HG03565 (cell line): ENCODE measurements at regions not wholly inside any gene's neighbourhood (a gene's known extent, or its start where the extent isn't known, plus 50 kb on each side); places are given as distances from the start of the nearest gene placed in this dataset.
"Not testable (repeated sequence)": the region's sequence is repeated elsewhere in the genome, so short reads cannot be mapped to it uniquely, and the experiment has no call there.

Experiments
- ATAC-seq: cut with Tn5 transposase; IDR thresholded peaks from one replicate; pipeline ENCODE4 v1.9.1; 2021; ENCODE audit warnings: mild to moderate bottlenecking, moderate library complexity; ENCODE audit not compliant: unreplicated experiment

DNA sequence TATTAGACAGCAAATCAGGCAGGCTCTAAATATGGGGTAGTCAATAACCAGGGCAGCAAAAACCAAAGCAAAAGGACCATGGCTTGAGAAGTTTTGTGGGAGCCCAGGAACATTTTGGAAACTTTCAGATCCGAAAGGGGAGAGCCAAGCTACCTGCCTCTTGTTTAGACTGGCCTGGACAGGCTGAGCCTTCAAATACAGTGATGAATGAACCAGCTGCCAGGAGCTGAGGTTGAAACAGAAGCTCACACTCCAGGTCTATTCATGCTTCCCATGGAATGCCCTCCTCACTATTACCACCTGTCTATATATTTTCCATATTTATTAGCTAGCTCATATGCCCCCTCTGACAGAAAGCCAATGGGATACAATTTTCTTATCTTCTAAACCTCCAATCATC lies 150.8 kb upstream of the SLC44A1 start:
- ATAC-seq, result no peak

- ATAC-seq, result no peak
These were observed 146.1 kb upstream of the SLC44A1 start for GRCh38 chr9:105098370-105098769.

- no peak for ATAC-seq
These were observed 140.7 kb upstream of the SLC44A1 start for GRCh38 chr9:105103776-105104175.

DNA sequence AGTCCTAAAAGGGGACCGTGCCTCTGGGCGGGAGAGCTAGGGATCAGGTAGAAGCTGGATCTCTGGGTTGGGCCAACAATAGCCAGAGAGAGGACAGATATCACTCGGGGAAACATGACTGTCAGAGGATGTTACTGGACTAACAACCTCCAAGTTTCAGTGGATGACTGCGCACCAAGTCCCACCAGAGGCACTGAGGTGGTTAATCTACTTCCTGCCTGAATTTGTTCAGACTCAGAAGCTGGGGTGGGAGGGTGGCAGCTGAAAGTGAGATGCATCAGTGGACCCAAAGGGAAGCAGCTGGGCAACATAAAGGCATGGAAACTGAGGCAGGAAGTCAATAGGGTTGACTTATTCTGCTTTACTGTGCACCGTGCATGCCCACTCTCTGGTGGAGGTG lies 130.1 kb upstream of the SLC44A1 start:
- ATAC-seq, result no peak

DNA sequence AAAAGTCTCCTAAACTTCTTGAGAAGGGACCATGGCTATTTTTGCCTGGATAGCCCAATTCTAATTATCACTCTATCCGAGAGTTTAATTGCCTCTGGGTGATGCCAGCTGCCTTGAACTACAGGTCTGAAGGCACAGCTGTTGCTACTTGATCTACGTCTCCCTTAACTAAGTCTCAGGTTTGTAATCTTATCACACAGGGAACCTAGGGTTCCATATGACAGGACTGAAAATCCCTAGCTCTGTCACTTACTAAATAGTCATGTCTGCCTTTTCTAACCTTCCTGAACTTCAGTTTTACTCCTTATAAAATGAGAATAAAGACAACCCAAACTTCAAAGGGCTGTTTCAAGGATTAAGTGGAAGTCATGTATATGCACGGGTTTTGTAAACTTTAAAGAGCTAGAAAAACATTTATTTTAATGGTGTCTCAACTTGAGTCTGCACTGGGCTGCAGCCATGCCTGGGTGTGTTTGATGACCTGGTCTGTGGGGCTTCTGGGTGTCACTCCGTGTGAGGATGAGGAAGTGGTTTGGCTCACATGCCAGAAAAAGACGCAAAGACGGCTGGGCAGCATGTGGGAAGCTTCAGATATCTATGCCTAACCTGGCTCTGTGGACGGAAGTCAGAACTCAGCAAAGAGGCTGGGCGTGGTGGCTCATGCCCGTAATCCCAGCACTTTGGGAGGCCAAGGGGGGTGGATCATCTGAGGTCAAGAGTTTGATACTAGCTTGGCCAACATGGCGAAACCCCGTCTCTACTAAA lies 129.3 kb upstream of the SLC44A1 start:
- peak; percentile 69 for ATAC-seq

DNA sequence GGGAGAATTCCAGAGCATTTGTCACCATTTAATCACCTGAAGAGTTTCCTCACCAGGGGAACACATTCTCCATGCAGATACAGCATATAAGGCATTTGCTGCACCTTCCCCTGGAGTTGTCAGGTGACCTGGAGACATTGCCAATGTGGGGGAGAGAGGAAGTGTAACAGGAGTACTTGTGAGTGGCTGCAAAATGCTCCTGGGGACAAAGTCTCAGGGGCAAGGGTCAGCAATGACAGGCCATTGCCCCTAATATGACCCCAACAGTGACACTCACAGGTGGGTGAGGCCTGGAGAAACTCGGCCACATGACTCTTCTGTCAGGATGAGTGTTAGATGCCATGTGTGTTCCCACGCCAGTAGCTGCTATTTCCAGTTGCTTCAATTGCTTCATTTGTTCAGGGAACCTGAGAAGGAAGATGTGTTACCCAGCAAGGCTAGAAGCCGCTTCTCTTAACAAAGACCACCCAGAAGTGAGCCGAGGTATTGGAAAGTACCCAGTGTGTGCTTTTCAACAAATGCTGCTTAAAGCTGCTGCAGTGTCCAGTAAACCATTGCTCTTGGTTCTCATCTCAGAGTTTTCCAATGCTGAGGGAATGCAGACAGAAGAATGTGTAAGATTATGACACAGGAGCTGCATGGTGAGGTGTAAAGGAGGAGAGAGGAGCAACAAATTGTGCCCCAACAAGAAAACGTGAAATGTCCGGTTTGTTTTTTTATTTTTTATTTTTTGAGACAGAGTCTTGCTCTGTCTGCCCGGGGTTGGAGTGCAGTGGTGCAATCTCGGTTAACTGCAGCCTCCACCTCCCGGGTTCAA lies 128.2 kb upstream of the SLC44A1 start:
- ATAC-seq, result no peak

DNA sequence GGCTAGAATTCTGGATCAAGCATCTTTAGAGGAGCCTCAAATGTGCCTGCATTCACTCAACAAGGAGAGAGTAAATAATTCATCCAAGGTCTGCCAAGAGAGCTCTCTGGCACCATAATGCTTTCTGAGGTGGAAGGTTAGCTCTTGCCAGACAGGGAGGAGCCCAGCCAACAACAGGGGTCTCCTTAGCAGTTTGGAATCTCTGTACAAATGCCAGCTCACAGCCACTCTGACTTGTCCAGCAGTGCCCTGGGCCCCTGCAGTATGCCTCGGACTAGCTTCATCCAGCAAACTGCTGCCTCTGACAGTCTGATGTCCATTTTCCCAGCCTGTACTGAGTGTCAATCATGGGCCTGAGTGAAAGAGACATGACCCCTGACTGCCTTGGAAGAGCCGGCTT lies 127.2 kb upstream of the SLC44A1 start:
- ATAC-seq, result no peak

DNA sequence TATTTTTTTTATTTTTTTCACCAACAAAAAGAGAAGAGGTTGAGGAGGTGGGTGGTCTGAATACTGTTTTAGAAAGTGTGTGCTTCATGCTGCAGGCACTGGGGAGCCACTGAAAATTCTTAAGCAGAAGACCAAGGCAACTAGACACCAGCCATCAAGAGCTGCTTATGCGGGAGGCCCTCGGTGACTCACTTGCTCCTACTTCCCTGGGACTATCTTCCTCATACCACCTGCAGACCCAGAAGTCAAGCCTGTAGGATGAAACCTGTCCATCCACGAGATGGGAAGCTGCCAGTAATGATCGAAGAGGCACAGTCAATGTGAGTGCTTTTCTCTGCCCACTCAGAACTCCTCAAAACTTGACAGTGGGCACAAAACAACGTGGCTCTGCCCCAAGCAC lies 125.8 kb upstream of the SLC44A1 start:
- no peak for ATAC-seq

- no peak for ATAC-seq
These were observed 125.3 kb upstream of the SLC44A1 start for GRCh38 chr9:105119156-105119555.

DNA sequence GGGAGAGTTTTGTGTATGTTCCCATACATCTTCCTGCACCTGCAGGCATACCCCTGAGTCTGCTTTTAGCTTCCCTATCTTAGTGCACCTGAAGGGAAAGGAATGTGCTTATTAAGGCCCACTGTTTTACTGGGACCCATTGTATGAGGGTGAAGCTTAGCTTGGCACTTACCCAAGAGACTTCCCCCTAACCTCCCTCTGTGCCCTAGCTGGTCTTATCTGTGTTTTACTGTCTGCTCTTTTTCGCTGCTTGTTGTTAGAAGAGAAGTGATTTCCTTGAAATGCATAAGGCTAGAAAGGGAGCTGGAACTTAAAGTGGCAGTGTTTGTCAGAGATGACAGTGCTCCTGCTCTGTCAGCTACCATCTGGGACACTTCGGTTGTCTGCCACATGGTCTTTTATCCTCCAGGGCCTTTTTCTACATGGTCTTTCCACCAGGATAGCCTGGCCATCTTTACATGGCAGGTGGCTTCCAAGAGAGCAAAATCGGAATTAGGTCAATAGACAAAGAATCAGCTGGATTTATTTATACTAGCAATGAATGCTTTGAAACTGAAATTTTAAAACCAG lies 122.5 kb upstream of the SLC44A1 start:
- no peak for ATAC-seq

GRCh38 chr9:105124598-105124997 lies 119.9 kb upstream of the SLC44A1 start:
- ATAC-seq, result not testable (repeated sequence)

- ATAC-seq, result no peak
These were observed 118.2 kb upstream of the SLC44A1 start for GRCh38 chr9:105126226-105126625.

DNA sequence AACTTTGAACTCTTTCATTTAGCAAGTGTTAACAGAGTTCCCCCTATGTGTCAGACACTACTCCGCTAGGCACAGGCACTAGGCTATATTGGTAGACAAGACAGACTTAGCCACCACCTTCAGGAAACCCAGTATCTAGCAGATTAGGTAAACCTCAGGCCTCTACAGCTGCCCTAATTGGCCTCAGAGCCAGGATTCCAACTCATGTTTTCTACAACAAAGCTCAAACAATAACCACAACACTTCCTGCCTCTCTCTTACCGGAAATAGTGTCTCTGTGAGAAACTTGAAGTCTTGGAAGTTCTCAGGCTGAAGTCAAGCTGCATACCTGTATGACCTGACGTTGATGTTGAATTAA lies 116.6 kb upstream of the SLC44A1 start:
- peak; percentile 99 for ATAC-seq

DNA sequence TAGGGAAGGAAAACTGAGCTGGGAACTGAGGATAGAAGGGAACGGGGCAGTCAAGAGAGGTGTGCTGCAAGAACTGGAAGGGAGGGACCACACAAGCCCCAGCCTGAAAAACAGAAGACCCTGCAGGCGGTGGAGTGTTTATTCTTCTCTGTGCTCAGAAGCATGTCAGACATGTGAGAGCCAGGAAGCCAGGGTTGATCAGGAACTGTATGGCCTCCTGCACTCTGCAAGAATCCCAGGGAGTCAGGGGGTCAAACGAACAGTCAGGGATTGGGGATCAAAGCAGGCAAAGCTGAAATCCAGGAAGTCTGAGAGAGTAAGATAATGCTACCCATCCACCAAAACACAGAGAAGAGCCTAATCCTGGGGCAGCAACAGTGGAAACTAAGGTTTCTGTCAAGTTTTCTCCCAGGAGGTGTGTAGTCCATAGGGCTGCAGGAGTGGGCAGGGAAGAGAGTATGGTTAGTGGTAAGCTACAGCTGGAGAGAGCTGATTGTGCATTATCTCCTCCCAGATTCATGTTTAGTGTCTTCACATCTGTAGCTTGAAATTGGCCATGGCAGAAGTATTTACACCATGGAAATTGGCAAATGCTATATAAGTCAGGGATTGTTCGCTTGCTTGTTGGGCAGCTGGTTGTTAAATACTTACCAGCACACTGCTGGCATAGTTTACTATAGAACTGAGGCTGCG lies 115.4 kb upstream of the SLC44A1 start:
- no peak for ATAC-seq

DNA sequence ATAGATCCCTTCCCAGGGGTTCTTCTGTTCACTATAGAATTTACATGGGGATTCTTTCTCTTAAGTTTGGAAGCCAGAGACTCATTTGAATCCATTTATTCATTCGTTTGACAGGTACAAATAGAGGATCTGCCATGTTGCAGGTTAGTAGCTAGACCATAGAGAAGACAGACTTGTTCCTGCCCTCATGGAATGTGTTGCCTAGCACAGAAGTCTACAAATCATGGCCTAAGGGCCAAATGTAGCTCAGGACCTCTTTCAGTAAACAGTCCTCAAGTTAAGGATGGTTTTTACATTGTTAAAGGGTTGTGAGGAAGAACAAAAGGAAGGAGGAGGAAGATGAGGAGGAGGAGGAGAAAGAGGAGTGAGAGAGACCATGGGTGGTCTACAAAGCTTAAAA lies 114.7 kb upstream of the SLC44A1 start:
- ATAC-seq, result no peak

- ATAC-seq, result no peak
These were observed 112.5 kb upstream of the SLC44A1 start for GRCh38 chr9:105131981-105132380.

DNA sequence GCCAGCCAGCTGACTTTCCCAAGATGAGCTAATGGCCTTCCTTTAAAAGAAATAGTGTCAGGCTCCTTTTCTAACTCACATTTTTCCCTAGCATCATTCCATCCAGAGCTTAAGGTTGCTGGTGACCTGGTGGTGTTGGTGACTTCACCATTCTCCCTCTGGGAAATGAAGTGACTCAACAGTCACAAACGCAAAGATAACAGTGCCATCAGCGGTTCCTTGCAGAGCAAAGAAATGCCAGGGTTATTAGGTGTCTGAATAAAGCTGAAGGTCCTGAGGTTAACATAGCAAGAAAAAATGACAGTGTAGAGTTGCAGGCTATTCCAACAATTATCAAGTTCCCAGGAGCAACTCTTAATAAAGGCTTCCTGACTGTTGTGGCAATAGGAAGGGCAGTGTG lies 111.8 kb upstream of the SLC44A1 start:
- no peak for ATAC-seq

- no peak for ATAC-seq
These were observed 106.1 kb upstream of the SLC44A1 start for GRCh38 chr9:105138306-105138801.

DNA sequence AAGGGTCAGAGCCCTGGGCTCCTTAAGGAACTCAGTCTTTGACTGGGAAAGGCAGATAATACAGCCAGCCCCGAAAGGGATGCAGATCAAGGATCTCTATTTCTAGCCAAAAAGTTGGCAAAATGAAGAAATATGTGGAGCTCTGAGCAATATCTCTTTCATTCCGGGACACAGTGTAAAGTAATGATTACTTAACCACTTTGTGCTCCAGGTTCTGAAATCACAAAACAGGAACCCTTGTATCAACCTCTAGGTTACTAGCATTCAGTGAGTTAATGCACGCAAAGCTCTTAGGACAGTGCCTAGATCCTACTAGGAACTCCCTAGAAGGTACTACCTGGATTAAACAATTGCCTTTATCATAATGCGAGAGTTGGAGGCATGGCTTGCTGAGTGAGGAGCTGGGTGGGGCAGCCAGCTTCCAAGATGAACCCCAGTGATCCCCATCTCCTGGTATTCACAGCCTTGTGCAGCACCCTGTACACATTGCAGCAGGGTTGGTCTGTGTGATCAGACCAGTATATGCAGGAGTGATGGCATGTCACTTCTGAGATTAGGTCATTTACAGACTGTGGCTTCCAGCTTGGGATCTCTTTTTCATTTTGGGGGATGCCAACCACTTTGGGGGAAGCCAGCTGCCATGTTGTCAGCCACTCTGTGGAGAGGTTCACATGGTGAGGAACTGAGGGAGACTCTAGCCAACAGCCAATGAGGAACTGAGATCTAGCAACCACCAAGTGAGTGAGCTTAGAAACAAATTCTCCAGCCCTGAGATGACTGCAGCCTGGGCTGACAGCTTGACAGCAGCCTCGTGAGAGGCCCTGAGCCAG lies 103.1 kb upstream of the SLC44A1 start:
- ATAC-seq, result peak; percentile 93

DNA sequence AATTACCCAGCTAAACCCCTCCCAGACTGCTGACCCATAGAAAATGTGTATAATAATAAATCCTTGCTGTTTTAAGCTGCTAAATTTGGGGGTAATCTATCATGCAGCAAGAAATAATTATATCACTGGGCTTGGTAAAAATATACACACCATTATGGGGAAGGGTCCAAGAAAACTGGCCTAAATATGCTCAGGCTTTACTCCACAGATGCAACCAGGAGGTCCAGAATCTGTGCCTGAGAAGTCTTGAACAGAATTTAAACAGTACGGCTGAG lies 102.5 kb upstream of the SLC44A1 start:
- no peak for ATAC-seq
